ENCODE measurements at regions not wholly inside any gene's neighbourhood (a gene's known extent, or its start where the extent isn't known, plus 50 kb on each side); places are given as distances from the start of the nearest gene placed in this dataset.
"Not testable (repeated sequence)": the region's sequence is repeated elsewhere in the genome, so short reads cannot be mapped to it uniquely, and the experiment has no call there.

DNA sequence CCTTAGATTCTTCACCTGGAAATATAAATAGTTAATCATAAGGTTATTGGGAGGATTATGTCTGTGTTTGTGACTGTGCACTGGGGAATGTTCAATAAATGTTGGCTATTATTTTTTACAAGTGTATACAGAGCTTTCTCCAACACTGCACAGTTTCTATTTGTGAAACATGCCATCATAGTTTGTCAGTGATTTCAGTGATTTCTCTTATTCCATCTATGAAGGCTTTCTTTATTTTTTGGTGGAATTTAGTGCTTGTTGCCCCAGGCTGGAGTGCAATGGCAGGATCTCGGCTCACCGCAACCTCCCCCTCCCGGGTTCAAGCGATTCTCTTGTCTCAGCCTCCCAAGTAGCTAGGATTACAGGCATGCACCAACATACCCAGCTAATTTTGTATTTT lies 545.0 kb upstream of the GRM7 start:
- no peak overlapping the region for H3K4me3 ChIP-seq (ENCODE audit: low read depth, low read length)
- H3K4me1 ChIP-seq (ENCODE audit: control insufficient read depth, insufficient read depth, low read length) = no peaks in the 10 kb centered on the region
- no peaks in the 10 kb centered on the region for H3K36me3 ChIP-seq (ENCODE audit: control insufficient read depth, insufficient read depth, low read length)
- H3K9me3 ChIP-seq (ENCODE audit: control insufficient read depth, insufficient read depth, low read depth, low read length) = no peaks in the 10 kb centered on the region
- H3K27me3 ChIP-seq (ENCODE audit: control insufficient read depth, insufficient read depth, low read length) = no peaks in the 10 kb centered on the region
- H3K9ac ChIP-seq (ENCODE audit: low read length) = no peak overlapping the region
- no peak overlapping the region for H3K27ac ChIP-seq (ENCODE audit: low read depth, low read length)

DNA sequence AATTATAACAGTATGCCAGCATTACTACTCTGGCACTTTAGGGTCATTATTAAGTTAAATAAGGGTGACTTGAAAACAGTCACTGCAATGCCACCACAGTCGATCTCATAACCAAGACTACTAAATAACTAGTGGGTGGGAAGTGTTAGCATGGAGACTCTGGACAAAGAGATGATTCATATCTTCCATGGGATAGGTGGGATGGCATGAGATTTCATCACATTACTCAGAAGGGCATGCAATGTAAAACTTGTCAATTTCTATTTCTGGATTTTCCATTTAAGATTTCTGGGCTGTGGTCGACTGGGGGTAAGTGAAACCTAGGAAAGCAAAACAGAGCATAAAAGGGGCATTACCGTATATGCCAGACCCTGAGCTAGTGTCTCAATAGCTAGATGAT lies 538.9 kb upstream of the GRM7 start:
- Histone ChIP-seq H3K4me3 (ENCODE audit: low read depth, low read length) (no peak overlapping the region), H3K36me3 (ENCODE audit: control insufficient read depth, insufficient read depth, low read length) (no peaks in the 10 kb centered on the region), H3K9ac (ENCODE audit: low read length) (no peak overlapping the region), H3K27ac (ENCODE audit: low read depth, low read length) (no peak overlapping the region), H3K9me3 (ENCODE audit: control insufficient read depth, insufficient read depth, low read depth, low read length) (no peaks in the 10 kb centered on the region), H3K4me1 (ENCODE audit: control insufficient read depth, insufficient read depth, low read length) (no peaks in the 10 kb centered on the region), H3K27me3 (ENCODE audit: control insufficient read depth, insufficient read depth, low read length) (no peaks in the 10 kb centered on the region)

DNA sequence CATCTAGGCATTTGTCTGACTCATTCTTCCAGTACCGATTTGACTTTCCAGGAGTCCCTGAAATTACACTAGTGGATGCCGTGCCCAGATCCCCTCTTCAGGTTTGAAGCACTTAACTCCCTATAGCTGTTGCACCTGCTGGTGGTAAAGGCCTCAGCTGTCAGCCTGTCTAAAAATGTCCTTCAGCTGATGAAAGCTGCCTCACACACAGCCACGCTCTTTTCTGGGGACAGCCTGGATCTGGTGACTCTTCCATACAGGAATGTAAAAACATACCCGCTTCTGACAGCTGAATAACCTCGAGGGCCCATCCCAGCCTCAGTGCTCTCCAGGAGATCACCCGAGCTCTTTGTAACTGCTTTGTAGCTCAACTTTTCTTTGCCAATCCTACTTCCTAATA lies 534.1 kb upstream of the GRM7 start:
- Histone ChIP-seq H3K4me1 (ENCODE audit: control insufficient read depth, insufficient read depth, low read length) (no peaks in the 10 kb centered on the region), H3K27me3 (ENCODE audit: control insufficient read depth, insufficient read depth, low read length) (no peaks in the 10 kb centered on the region), H3K9me3 (ENCODE audit: control insufficient read depth, insufficient read depth, low read depth, low read length) (no peaks in the 10 kb centered on the region), H3K9ac (ENCODE audit: low read length) (no peak overlapping the region), H3K36me3 (ENCODE audit: control insufficient read depth, insufficient read depth, low read length) (no peaks in the 10 kb centered on the region), H3K27ac (ENCODE audit: low read depth, low read length) (no peak overlapping the region), H3K4me3 (ENCODE audit: low read depth, low read length) (no peak overlapping the region)

DNA sequence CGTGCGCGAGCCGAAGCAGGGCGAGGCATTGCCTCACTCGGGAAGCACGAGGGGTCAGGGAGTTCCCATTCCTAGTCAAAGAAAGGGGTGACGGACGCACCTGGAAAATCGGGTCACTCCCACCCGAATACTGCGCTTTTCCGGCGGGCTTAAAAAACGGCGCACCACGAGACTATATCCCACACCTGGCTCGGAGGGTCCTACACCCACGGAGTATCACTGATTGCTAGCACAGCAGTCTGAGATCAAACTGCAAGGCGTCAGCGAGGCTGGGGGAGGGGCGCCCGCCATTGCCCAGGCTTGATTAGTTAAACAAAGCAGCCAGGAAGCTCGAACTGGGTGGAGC lies 520.0 kb upstream of the GRM7 start:
- H3K36me3 ChIP-seq (ENCODE audit: control insufficient read depth, insufficient read depth, low read length); H3K9me3 ChIP-seq (ENCODE audit: control insufficient read depth, insufficient read depth, low read depth, low read length); H3K27me3 ChIP-seq (ENCODE audit: control insufficient read depth, insufficient read depth, low read length); H3K27ac ChIP-seq (ENCODE audit: low read depth, low read length); H3K4me3 ChIP-seq (ENCODE audit: low read depth, low read length); H3K9ac ChIP-seq (ENCODE audit: low read length); H3K4me1 ChIP-seq (ENCODE audit: control insufficient read depth, insufficient read depth, low read length): not testable (repeated sequence)

DNA sequence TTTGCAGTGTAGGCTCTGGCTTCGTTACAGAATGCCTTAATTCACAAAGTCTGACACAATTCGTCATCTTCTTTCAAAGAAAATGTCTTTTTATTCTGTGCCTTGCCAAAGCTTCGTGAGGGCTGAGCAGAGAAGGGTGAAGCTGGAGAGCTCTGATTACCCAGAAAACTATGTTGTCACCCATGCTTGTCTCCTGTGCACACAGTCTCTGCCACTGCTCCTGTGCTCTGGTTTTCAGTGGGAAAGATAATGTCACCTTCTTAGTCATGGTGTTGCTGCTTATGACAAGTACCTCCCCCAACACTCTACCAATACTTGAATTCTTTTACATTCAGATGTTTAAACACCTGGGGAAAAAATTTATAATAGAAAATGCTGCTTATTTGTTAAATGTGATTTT lies 509.2 kb upstream of the GRM7 start:
- Histone ChIP-seq H3K9ac (ENCODE audit: low read length) (no peak overlapping the region), H3K36me3 (ENCODE audit: control insufficient read depth, insufficient read depth, low read length) (no peaks in the 10 kb centered on the region), H3K27me3 (ENCODE audit: control insufficient read depth, insufficient read depth, low read length) (no peaks in the 10 kb centered on the region), H3K9me3 (ENCODE audit: control insufficient read depth, insufficient read depth, low read depth, low read length) (no peaks in the 10 kb centered on the region), H3K27ac (ENCODE audit: low read depth, low read length) (no peak overlapping the region), H3K4me3 (ENCODE audit: low read depth, low read length) (no peak overlapping the region), H3K4me1 (ENCODE audit: control insufficient read depth, insufficient read depth, low read length) (no peaks in the 10 kb centered on the region)

DNA sequence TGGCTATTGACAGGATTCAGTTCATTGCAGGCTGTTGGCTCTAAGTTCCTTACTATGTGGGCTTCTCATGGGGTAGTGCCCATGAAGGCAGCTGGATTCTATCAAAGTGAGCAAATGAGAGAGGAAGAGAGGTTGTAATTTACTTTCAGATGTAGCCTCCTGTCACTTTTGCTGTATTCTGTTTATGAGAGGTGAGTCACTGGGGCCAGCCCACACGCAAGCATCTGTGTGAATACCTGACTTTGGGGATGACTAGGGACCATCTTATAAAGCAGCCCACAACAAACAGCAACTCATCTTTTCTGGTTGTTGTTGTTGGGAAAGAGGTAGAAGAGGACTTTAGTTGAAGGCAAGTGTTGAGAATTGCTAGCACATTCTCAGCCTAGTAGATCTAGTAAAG lies 506.3 kb upstream of the GRM7 start:
- no peaks in the 10 kb centered on the region for H3K4me1 ChIP-seq (ENCODE audit: control insufficient read depth, insufficient read depth, low read length)
- no peaks in the 10 kb centered on the region for H3K9me3 ChIP-seq (ENCODE audit: control insufficient read depth, insufficient read depth, low read depth, low read length)
- H3K36me3 ChIP-seq (ENCODE audit: control insufficient read depth, insufficient read depth, low read length) = no peaks in the 10 kb centered on the region
- H3K27me3 ChIP-seq (ENCODE audit: control insufficient read depth, insufficient read depth, low read length) = no peaks in the 10 kb centered on the region
- H3K4me3 ChIP-seq (ENCODE audit: low read depth, low read length) = no peak overlapping the region
- no peak overlapping the region for H3K9ac ChIP-seq (ENCODE audit: low read length)
- no peak overlapping the region for H3K27ac ChIP-seq (ENCODE audit: low read depth, low read length)

DNA sequence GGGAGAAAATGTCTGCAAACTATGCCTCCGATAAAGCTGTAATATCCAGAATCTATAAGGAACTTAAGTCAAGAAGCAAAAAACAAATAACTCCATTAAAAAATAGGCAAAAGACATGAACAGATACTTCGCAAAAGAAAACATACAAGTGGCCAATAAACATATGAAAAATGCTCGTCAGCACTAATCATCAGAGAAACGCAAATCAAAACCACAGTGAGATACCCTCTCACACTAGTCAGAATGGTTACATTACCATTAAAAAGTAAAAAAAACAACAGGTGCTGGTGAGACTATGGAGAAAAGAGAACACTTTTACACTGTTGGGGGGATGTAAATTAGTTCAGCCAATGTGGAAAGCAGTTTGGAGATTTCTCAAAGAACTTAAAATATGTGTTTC lies 498.5 kb upstream of the GRM7 start:
- Histone ChIP-seq H3K9me3 (ENCODE audit: control insufficient read depth, insufficient read depth, low read depth, low read length) (no peaks in the 10 kb centered on the region), H3K9ac (ENCODE audit: low read length) (no peak overlapping the region), H3K36me3 (ENCODE audit: control insufficient read depth, insufficient read depth, low read length) (no peaks in the 10 kb centered on the region), H3K4me1 (ENCODE audit: control insufficient read depth, insufficient read depth, low read length) (no peaks in the 10 kb centered on the region; the same call in 1 of the 2 replicates), H3K27ac (ENCODE audit: low read depth, low read length) (no peak overlapping the region), H3K4me3 (ENCODE audit: low read depth, low read length) (no peak overlapping the region), H3K27me3 (ENCODE audit: control insufficient read depth, insufficient read depth, low read length) (no peaks in the 10 kb centered on the region)

DNA sequence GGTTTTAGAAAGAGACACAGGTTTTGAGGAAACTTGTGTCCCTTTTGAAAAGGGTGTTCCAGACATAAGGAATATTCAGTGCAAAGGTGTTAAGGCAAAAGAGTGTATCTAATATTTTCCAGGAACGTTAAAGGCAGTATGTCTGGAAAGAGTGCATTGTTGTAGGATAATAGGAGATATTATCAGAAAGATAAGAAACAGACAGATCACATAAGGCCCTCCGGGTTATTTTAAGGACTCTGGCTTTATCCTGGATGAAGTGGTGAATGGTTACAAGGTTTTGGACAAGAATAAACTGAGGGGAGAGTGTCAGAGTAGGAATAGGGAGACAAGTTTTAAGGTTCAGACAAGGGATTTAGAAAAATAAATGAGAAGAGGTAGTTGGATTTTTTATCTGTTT lies 493.7 kb upstream of the GRM7 start:
- Histone ChIP-seq H3K4me1 (ENCODE audit: control insufficient read depth, insufficient read depth, low read length) (no peaks in the 10 kb centered on the region), H3K9ac (ENCODE audit: low read length) (no peak overlapping the region), H3K36me3 (ENCODE audit: control insufficient read depth, insufficient read depth, low read length) (no peaks in the 10 kb centered on the region), H3K4me3 (ENCODE audit: low read depth, low read length) (no peak overlapping the region), H3K27ac (ENCODE audit: low read depth, low read length) (no peak overlapping the region), H3K9me3 (ENCODE audit: control insufficient read depth, insufficient read depth, low read depth, low read length) (no peaks in the 10 kb centered on the region), H3K27me3 (ENCODE audit: control insufficient read depth, insufficient read depth, low read length) (no peaks in the 10 kb centered on the region)

DNA sequence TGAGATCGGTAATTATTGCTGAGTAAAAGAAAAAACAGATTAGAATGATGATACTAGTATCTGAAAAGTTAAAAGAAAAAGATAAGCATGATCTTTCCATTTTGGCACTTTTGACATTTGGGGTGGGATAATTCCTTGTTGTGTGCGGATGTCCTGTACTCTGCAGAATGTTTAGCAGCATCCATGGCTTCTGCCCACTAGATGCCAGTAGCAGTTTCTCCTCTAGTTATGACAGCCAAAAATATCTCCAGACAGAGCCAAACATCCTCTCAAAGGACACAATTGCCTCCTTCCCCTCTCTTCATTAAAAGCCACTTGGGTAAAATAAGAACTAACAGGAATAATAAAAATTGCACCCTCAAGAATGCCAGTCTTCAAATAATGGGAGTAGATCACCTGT lies 468.8 kb upstream of the GRM7 start:
- Histone ChIP-seq H3K9ac (ENCODE audit: low read length) (no peak overlapping the region), H3K36me3 (ENCODE audit: control insufficient read depth, insufficient read depth, low read length) (no peaks in the 10 kb centered on the region), H3K4me1 (ENCODE audit: control insufficient read depth, insufficient read depth, low read length) (peaks cover 5% of the 10 kb centered on the region; the same call in 1 of the 2 replicates), H3K4me3 (ENCODE audit: low read depth, low read length) (no peak overlapping the region), H3K27me3 (ENCODE audit: control insufficient read depth, insufficient read depth, low read length) (no peaks in the 10 kb centered on the region), H3K9me3 (ENCODE audit: control insufficient read depth, insufficient read depth, low read depth, low read length) (0 out of 2 replicates have a peak, but pooled peaks cover 3% of the 10 kb centered on the region), H3K27ac (ENCODE audit: low read depth, low read length) (no peak overlapping the region)

DNA sequence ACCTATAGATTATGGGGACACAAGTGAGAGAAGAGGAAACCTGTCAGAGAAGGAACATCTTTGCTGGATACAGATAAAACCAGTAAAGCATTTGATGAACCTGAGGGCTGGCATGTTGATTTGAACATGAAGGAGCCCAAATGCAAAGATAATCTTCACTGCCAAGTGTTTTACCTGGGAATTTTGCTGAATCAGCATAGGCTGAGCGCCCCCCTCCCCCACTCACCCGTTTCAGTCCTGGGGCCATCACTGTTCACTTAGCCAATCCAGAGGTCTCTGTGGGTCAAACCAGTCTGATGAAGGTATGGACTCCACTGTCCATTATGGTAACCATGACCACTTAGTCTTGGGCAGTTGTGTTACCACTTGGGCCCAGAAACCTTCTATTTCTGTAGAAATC lies 466.0 kb upstream of the GRM7 start:
- Histone ChIP-seq H3K4me1 (ENCODE audit: control insufficient read depth, insufficient read depth, low read length) (peaks cover 8% of the 10 kb centered on the region; the same call in 1 of the 2 replicates), H3K36me3 (ENCODE audit: control insufficient read depth, insufficient read depth, low read length) (no peaks in the 10 kb centered on the region), H3K27ac (ENCODE audit: low read depth, low read length) (no peak overlapping the region), H3K9me3 (ENCODE audit: control insufficient read depth, insufficient read depth, low read depth, low read length) (no peaks in the 10 kb centered on the region), H3K27me3 (ENCODE audit: control insufficient read depth, insufficient read depth, low read length) (no peaks in the 10 kb centered on the region), H3K4me3 (ENCODE audit: low read depth, low read length) (no peak overlapping the region), H3K9ac (ENCODE audit: low read length) (no peak overlapping the region)

DNA sequence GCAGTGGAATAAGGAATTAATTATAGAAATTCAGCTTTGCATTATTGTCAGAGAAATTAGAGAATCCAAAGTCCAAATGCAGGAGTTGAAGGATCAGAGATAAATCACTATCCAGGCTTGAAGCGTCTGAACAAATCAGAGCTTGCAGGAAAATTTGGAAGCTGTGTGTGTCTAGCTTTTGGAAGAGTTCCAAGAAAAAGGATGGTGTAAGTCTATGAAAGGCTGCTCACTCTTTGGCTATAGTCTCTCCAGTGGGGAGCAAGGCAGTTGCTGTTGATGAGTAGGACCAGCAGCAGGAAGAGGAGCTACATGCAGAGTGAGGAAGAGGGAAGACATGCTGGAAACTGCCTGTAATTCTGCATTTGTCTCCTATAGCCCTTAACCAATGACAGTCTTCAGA lies 464.3 kb upstream of the GRM7 start:
- Histone ChIP-seq H3K27ac (ENCODE audit: low read depth, low read length) (no peak overlapping the region), H3K4me3 (ENCODE audit: low read depth, low read length) (no peak overlapping the region), H3K9me3 (ENCODE audit: control insufficient read depth, insufficient read depth, low read depth, low read length) (no peaks in the 10 kb centered on the region), H3K9ac (ENCODE audit: low read length) (no peak overlapping the region), H3K36me3 (ENCODE audit: control insufficient read depth, insufficient read depth, low read length) (no peaks in the 10 kb centered on the region), H3K4me1 (ENCODE audit: control insufficient read depth, insufficient read depth, low read length) (peaks cover 8% of the 10 kb centered on the region; the same call in 1 of the 2 replicates), H3K27me3 (ENCODE audit: control insufficient read depth, insufficient read depth, low read length) (no peaks in the 10 kb centered on the region)

DNA sequence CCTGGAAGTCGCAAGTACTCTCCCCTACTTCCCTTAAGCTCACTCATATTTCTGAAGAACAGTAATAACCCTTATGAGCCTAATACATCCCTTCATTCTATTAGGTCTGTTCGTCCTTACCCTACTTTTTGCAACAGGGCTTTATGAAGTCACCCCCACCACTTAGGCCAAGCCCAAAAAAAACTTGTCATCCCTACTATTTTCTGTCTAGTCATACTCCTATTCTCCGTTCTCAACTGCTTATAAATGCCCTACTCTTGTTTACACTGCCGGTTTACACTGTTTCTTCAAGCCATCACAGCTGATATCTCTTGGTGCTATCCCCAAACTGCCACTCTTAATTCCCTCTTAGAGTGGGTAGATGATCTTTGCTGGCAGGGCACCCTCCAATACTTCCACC lies 458.2 kb upstream of the GRM7 start:
- H3K36me3 ChIP-seq (ENCODE audit: control insufficient read depth, insufficient read depth, low read length); H3K4me3 ChIP-seq (ENCODE audit: low read depth, low read length); H3K27ac ChIP-seq (ENCODE audit: low read depth, low read length); H3K27me3 ChIP-seq (ENCODE audit: control insufficient read depth, insufficient read depth, low read length); H3K9ac ChIP-seq (ENCODE audit: low read length); H3K4me1 ChIP-seq (ENCODE audit: control insufficient read depth, insufficient read depth, low read length); H3K9me3 ChIP-seq (ENCODE audit: control insufficient read depth, insufficient read depth, low read depth, low read length): not testable (repeated sequence)
